Hepatocyte (in vitro differentiated cells): ENCODE measurements at regions not wholly inside any gene's neighbourhood (a gene's known extent, or its start where the extent isn't known, plus 50 kb on each side); places are given as distances from the start of the nearest gene placed in this dataset.

Experiments used
- DNase-seq: peaks from one replicate; pipeline ENCODE4 v3.0.0-alpha.2; 2016; ENCODE audit warnings: low spot score
- H2AFZ ChIP-seq: fragments of 200-600 bp; sonication (generic); 2 replicates; pipeline ENCODE4 v1.6.0; 2016; ENCODE audit warnings: antibody characterized with exemption, mild to moderate bottlenecking
- H3K27ac ChIP-seq: fragments of 200-600 bp; sonication (generic); 2 replicates; pipeline ENCODE4 v1.5.1; 2016; ENCODE audit warnings: mild to moderate bottlenecking
- H3K27me3 ChIP-seq: fragments of 200-600 bp; sonication (generic); 2 replicates; pipeline ENCODE4 v1.6.1; 2016
- H3K36me3 ChIP-seq: fragments of 200-600 bp; sonication (generic); replicated peaks from 2 replicates; pipeline ENCODE4 v1.5.1; 2016; ENCODE audit warnings: low read depth; ENCODE audit not compliant: insufficient read depth
- H3K4me1 ChIP-seq: fragments of 200-600 bp; sonication (generic); 2 replicates; pipeline ENCODE4 v1.5.1; 2016; ENCODE audit warnings: mild to moderate bottlenecking, moderate library complexity; ENCODE audit not compliant: insufficient read depth
- H3K4me2 ChIP-seq: fragments of 200-600 bp; sonication (generic); 2 replicates; pipeline ENCODE4 v1.6.0; 2016
- H3K4me3 ChIP-seq: fragments of 200-600 bp; sonication (generic); 2 replicates; pipeline ENCODE4 v1.5.1; 2016; ENCODE audit warnings: mild to moderate bottlenecking
- H3K79me2 ChIP-seq: fragments of 200-600 bp; sonication (generic); 2 replicates; pipeline ENCODE4 v1.6.0; 2017; ENCODE audit warnings: mild to moderate bottlenecking
- H3K9me2 ChIP-seq: fragments of 200-600 bp; sonication (generic); replicated peaks from 2 replicates; pipeline ENCODE4 v1.6.0; 2017; ENCODE audit warnings: mild to moderate bottlenecking; ENCODE audit not compliant: insufficient read depth
- H3K9me3 ChIP-seq: fragments of 200-600 bp; sonication (generic); 2 replicates; pipeline ENCODE4 v1.5.1; 2016; ENCODE audit warnings: low read depth, mild to moderate bottlenecking
- H4K20me1 ChIP-seq: fragments of 200-600 bp; sonication (generic); 2 replicates; pipeline ENCODE4 v1.6.0; 2016; ENCODE audit warnings: mild to moderate bottlenecking; ENCODE audit not compliant: insufficient read depth, poor library complexity, severe bottlenecking
- EZH2 ChIP-seq: fragments of 200-600 bp; sonication (generic); IDR thresholded peaks from 2 replicates; pipeline ENCODE4 v1.6.1; 2016; ENCODE audit warnings: antibody characterized with exemption, mild to moderate bottlenecking, borderline replicate concordance
- EZH2phosphoT487 ChIP-seq: fragments of 200-600 bp; sonication (generic); IDR thresholded peaks from one replicate; pipeline ENCODE4 v1.6.1; 2018; ENCODE audit warnings: antibody characterized with exemption, mild to moderate bottlenecking, low read depth, moderate library complexity; ENCODE audit not compliant: unreplicated experiment, severe bottlenecking
- WGBS: methylation state at CpG from one replicate; pipeline ENCODE4 v1.1.6; 2016; ENCODE audit warnings: low lambda C conversion rate; ENCODE audit errors: missing lambda C conversion rate; 5-methylcytosine and 5-hydroxymethylcytosine counted together
- TF ChIP-seq, protein P1 (sequence below): fragments of 200-600 bp; sonication (generic); IDR thresholded peaks from 2 replicates; pipeline ENCODE4 v1.5.1; 2016; ENCODE audit warnings: antibody characterized with exemption, mild to moderate bottlenecking; ENCODE audit not compliant: poor library complexity

DNA sequence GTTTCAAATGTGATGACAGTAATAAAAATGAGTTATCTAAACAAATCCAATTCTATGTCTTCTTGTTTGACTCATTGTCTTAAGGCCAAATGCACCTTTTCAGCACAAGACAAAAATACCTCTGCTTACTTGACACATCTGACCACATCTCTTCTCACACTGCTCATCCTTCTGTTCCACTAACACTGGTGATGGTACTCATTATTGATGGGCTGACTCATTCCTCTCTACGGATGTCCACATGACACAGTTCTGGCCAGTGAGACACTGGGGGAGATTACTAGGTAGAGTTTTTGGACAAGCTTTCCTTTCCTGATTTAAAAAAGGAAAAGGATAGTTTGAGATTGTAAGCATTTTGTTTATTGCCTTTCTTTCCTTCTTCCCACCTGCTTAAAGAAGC, 410.6 kb upstream of the THRB start:
- Histone ChIP-seq H3K27me3 (no peaks in the 10 kb centered on the region), H3K9me2 (no peaks in the 10 kb centered on the region), H4K20me1 (no peaks in the 10 kb centered on the region), H3K36me3 (no peaks in the 10 kb centered on the region), H3K27ac (no peak overlapping the region), H3K79me2 (no peaks in the 10 kb centered on the region), H3K4me2 (no peak overlapping the region), H2AFZ (no peak overlapping the region), H3K9me3 (no peaks in the 10 kb centered on the region), H3K4me3 (no peak overlapping the region), H3K4me1 (no peaks in the 10 kb centered on the region)
- 91% methylated on average over 1 of the region's 1 CpG for WGBS
- TF ChIP-seq, protein P1, sequence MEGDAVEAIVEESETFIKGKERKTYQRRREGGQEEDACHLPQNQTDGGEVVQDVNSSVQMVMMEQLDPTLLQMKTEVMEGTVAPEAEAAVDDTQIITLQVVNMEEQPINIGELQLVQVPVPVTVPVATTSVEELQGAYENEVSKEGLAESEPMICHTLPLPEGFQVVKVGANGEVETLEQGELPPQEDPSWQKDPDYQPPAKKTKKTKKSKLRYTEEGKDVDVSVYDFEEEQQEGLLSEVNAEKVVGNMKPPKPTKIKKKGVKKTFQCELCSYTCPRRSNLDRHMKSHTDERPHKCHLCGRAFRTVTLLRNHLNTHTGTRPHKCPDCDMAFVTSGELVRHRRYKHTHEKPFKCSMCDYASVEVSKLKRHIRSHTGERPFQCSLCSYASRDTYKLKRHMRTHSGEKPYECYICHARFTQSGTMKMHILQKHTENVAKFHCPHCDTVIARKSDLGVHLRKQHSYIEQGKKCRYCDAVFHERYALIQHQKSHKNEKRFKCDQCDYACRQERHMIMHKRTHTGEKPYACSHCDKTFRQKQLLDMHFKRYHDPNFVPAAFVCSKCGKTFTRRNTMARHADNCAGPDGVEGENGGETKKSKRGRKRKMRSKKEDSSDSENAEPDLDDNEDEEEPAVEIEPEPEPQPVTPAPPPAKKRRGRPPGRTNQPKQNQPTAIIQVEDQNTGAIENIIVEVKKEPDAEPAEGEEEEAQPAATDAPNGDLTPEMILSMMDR = no peak
- TF ChIP-seq EZH2 = no peak
- TF ChIP-seq EZH2phosphoT487 = no peak
- DNase-seq = no peak

DNA sequence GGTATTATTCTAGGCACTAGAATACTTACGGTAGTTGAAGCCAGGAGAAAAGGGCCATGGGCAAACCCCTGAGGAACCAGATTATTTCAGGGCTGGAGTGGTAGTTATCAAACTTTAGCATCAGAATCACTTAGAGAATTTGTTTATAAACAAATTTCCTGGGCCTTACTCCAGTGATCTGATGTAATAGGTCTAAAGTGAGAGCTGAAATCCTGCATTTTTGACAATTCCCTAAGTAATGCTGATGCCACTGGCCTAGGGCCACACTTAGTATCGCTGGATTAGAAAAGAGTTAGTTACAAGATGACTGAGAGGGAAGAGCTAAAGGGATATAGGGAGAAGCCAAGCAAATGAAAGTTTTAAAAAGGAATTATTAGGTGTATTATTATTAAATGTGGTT, 412.5 kb upstream of the THRB start:
- H3K27me3 ChIP-seq = no peaks in the 10 kb centered on the region
- no peaks in the 10 kb centered on the region for H3K4me1 ChIP-seq
- WGBS = 79% methylated on average over 2 of the region's 2 CpGs
- TF ChIP-seq EZH2 (no peak), EZH2phosphoT487 (no peak)
- TF ChIP-seq, protein P1 = no peak
- H4K20me1 ChIP-seq = no peaks in the 10 kb centered on the region
- no peak for DNase-seq
- no peaks in the 10 kb centered on the region for H3K9me2 ChIP-seq
- H3K4me3 ChIP-seq = no peak overlapping the region
- no peak overlapping the region for H3K4me2 ChIP-seq
- no peaks in the 10 kb centered on the region for H3K9me3 ChIP-seq
- H3K36me3 ChIP-seq = no peaks in the 10 kb centered on the region
- H2AFZ ChIP-seq = no peak overlapping the region
- no peak overlapping the region for H3K27ac ChIP-seq
- H3K79me2 ChIP-seq = no peaks in the 10 kb centered on the region

DNA sequence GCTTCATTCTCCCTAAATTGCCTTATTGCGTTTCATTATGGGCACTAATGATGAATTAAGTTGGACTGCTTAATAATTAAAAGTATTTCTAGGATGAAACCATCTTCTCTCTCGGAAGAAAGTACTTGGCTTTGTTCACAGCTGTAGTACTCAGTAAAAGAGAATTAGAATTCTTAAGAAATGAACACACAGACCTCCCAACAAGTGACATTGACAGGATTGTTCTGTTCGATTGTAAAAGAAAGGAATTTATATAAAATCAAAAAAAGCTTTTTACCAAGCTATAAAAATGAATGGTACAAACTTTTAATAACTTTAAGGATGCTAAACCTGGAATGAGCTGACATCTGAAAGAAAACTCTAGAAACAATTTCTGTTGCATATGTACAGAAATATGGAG, 416.4 kb upstream of the THRB start:
- no peaks in the 10 kb centered on the region for H3K4me1 ChIP-seq
- no peak overlapping the region for H3K27ac ChIP-seq
- no peaks in the 10 kb centered on the region for H3K9me2 ChIP-seq
- DNase-seq = no peak
- H3K4me2 ChIP-seq = no peak overlapping the region
- no peaks in the 10 kb centered on the region for H3K27me3 ChIP-seq
- no peaks in the 10 kb centered on the region for H3K9me3 ChIP-seq
- H4K20me1 ChIP-seq = no peaks in the 10 kb centered on the region
- no peak overlapping the region for H2AFZ ChIP-seq
- WGBS = 80% methylated on average over 3 of the region's 3 CpGs
- no peaks in the 10 kb centered on the region for H3K36me3 ChIP-seq
- TF ChIP-seq, protein P1 = no peak
- TF ChIP-seq EZH2phosphoT487 (no peak), EZH2 (no peak)
- H3K4me3 ChIP-seq = no peak overlapping the region
- H3K79me2 ChIP-seq = no peaks in the 10 kb centered on the region

DNA sequence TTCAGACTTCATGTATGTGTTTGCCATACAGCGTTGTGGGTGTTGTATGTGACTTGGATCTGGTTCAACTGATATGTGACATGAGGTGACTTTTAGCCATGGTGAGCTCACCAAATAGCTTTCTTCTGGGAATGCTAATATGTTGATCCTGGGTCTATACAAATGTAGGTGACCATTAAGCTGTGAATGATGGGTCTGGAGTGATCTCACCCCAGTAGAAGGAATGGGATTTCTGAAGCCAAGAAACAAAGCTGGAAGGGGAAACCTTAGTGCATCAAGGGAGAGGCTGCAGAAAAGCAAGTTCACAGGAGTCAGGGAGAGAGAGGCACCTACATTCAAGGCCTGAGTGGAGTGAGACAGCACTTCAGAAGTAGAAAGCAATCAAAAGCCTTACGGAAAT, 421.0 kb upstream of the THRB start:
- Histone ChIP-seq H4K20me1 (no peaks in the 10 kb centered on the region), H3K27ac (no peak overlapping the region), H3K9me2 (no peaks in the 10 kb centered on the region), H3K79me2 (no peaks in the 10 kb centered on the region), H2AFZ (no peak overlapping the region), H3K9me3 (no peaks in the 10 kb centered on the region), H3K27me3 (no peaks in the 10 kb centered on the region), H3K4me2 (no peak overlapping the region), H3K36me3 (no peaks in the 10 kb centered on the region), H3K4me1 (no peaks in the 10 kb centered on the region), H3K4me3 (no peak overlapping the region)
- no peak for TF ChIP-seq EZH2
- TF ChIP-seq, protein P1 = no peak
- no peak for TF ChIP-seq EZH2phosphoT487
- DNase-seq = no peak
- 77% methylated on average over 2 of the region's 2 CpGs for WGBS
